ENCODE measurements at regions not wholly inside any gene's neighbourhood (a gene's known extent, or its start where the extent isn't known, plus 50 kb on each side); places are given as distances from the start of the nearest gene placed in this dataset.
"Not testable (repeated sequence)": the region's sequence is repeated elsewhere in the genome, so short reads cannot be mapped to it uniquely, and the experiment has no call there.

- H3K4me1 Mint-ChIP-seq (ENCODE audit: low read depth); H3K36me3 Mint-ChIP-seq (ENCODE audit: low read depth); H3K27ac Mint-ChIP-seq; H3K27me3 Mint-ChIP-seq (ENCODE audit: low read depth); DNase-seq (ENCODE audit: low spot score); H3K4me3 Mint-ChIP-seq (ENCODE audit: low read depth); intact Hi-C loops (cut with micrococcal nuclease): not testable (repeated sequence)
- peaks cover 34% of the 10 kb centered on the region for H3K9me3 Mint-ChIP-seq
Measured at GRCh38 chr14:37780731-37781130, 185.3 kb downstream of the TTC6 start.

DNA sequence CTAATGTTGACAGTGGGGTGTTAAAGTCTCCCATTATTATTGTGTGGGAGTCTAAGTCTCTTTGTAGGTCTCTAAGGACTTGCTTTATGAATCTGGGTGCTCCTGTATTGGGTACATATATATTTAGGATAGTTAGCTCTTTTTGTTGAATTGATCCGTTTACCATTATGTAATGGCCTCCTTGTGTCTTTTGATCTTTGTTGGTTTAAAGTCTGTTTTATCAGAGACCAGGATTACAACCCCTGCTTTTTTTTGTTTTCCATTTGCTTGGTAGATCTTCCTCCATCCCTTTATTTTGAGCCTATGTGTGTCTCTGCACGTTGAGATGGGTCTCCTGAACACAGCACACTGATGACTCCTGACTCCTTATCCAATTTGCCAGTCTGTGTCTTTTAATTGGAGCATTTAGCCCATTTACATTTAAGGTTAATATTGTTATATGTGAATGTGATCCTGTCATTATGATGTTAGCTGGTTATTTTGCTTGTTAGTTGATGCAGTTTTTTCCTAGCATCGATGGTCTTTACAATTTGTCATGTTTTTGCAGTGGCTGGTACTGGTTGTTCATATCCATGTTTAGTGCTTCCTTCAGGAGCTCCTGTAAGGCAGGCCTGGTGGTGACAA is 188.9 kb downstream of the TTC6 start:
- not testable (repeated sequence) for H3K4me3 Mint-ChIP-seq (ENCODE audit: low read depth)

GRCh38 chr14:37784827-37785223 is 189.4 kb downstream of the TTC6 start:
- H3K9me3 Mint-ChIP-seq: peaks cover 22% of the 10 kb centered on the region
- DNase-seq (ENCODE audit: low spot score); H3K4me1 Mint-ChIP-seq (ENCODE audit: low read depth); H3K27me3 Mint-ChIP-seq (ENCODE audit: low read depth); H3K36me3 Mint-ChIP-seq (ENCODE audit: low read depth); H3K4me3 Mint-ChIP-seq (ENCODE audit: low read depth); intact Hi-C loops (cut with micrococcal nuclease); H3K27ac Mint-ChIP-seq: not testable (repeated sequence)

More for the DNA sequence above, 188.9 kb downstream of the TTC6 start:
- DNase-seq (ENCODE audit: low spot score); H3K27ac Mint-ChIP-seq; H3K36me3 Mint-ChIP-seq (ENCODE audit: low read depth); intact Hi-C loops (cut with micrococcal nuclease); H3K27me3 Mint-ChIP-seq (ENCODE audit: low read depth); H3K4me1 Mint-ChIP-seq (ENCODE audit: low read depth): not testable (repeated sequence)
- peaks cover 22% of the 10 kb centered on the region for H3K9me3 Mint-ChIP-seq

GRCh38 chr14:37785298-37785697 is 189.9 kb downstream of the TTC6 start:
- H3K9me3 Mint-ChIP-seq: peaks cover 18% of the 10 kb centered on the region
- intact Hi-C loops (cut with micrococcal nuclease); H3K36me3 Mint-ChIP-seq (ENCODE audit: low read depth); DNase-seq (ENCODE audit: low spot score); H3K4me3 Mint-ChIP-seq (ENCODE audit: low read depth); H3K4me1 Mint-ChIP-seq (ENCODE audit: low read depth); H3K27ac Mint-ChIP-seq; H3K27me3 Mint-ChIP-seq (ENCODE audit: low read depth): not testable (repeated sequence)

- H3K36me3 Mint-ChIP-seq (ENCODE audit: low read depth); H3K4me1 Mint-ChIP-seq (ENCODE audit: low read depth); H3K4me3 Mint-ChIP-seq (ENCODE audit: low read depth); intact Hi-C loops (cut with micrococcal nuclease); H3K27ac Mint-ChIP-seq; DNase-seq (ENCODE audit: low spot score); H3K27me3 Mint-ChIP-seq (ENCODE audit: low read depth): not testable (repeated sequence)
- peaks cover 11% of the 10 kb centered on the region for H3K9me3 Mint-ChIP-seq
Measured at GRCh38 chr14:37786114-37786625, 190.7 kb downstream of the TTC6 start.

GRCh38 chr14:37787879-37788494 is 192.6 kb downstream of the TTC6 start:
- Mint-ChIP-seq H3K36me3 (ENCODE audit: low read depth) (no peaks in the 10 kb centered on the region), H3K27ac (no peak overlapping the region), H3K4me1 (ENCODE audit: low read depth) (no peaks in the 10 kb centered on the region), H3K4me3 (ENCODE audit: low read depth) (no peak overlapping the region), H3K9me3 (peaks cover 8% of the 10 kb centered on the region), H3K27me3 (ENCODE audit: low read depth) (no peaks in the 10 kb centered on the region)
- DNase-seq (ENCODE audit: low spot score): no peak
- intact Hi-C loops (cut with micrococcal nuclease): no loop called here

- Mint-ChIP-seq H3K4me1 (ENCODE audit: low read depth) (no peaks in the 10 kb centered on the region), H3K9me3 (no peaks in the 10 kb centered on the region), H3K27ac (no peak overlapping the region), H3K27me3 (ENCODE audit: low read depth) (no peaks in the 10 kb centered on the region), H3K4me3 (ENCODE audit: low read depth) (no peak overlapping the region), H3K36me3 (ENCODE audit: low read depth) (no peaks in the 10 kb centered on the region)
- DNase-seq (ENCODE audit: low spot score): no peak
- intact Hi-C loops (cut with micrococcal nuclease): no loop called here
Measured at GRCh38 chr14:37791384-37792036, 196.1 kb downstream of the TTC6 start.

- no peaks in the 10 kb centered on the region for H3K27me3 Mint-ChIP-seq (ENCODE audit: low read depth)
- H3K9me3 Mint-ChIP-seq: no peaks in the 10 kb centered on the region
- no peak overlapping the region for H3K4me3 Mint-ChIP-seq (ENCODE audit: low read depth)
- no peaks in the 10 kb centered on the region for H3K36me3 Mint-ChIP-seq (ENCODE audit: low read depth)
- H3K27ac Mint-ChIP-seq: no peak overlapping the region
- no peaks in the 10 kb centered on the region for H3K4me1 Mint-ChIP-seq (ENCODE audit: low read depth)
- intact Hi-C loops (cut with micrococcal nuclease): no loop called here
- no peak for DNase-seq (ENCODE audit: low spot score)
Measured at GRCh38 chr14:37792124-37792523, 196.7 kb downstream of the TTC6 start.

DNA sequence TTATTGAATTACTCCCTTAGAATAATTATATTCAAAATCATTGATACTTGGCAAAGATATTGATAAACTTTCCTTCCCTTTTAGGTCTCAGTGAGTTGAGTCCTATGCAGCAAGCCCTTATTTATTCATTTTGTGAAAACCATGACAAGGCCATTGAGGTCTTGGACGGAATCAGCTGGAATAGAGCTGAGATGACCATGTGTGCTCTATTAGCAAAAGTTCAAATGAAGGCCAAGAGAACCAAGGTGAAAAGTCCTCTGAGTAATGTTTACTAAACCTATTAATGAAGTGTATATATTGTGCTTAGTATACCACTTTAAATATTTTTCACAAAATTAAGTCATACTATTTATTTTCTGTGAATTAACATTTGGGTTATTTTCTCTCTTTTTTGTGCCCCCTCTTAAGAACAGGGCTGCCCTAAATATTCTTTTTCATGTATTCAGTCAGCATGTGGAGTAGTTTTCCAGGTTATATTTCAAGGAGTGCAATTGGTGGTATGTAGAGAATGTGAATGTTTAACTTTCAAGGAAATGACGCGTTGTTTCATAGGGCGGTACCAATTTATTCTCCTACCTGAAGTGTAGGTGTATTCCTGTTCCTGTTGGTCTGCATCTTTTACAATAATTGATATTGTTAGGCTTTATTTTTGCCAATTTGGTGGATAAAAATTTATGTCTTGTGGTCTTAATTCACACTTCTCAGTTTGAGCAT is 201.4 kb downstream of the TTC6 start:
- H3K4me3 Mint-ChIP-seq (ENCODE audit: low read depth): no peak overlapping the region
- H3K4me1 Mint-ChIP-seq (ENCODE audit: low read depth): no peaks in the 10 kb centered on the region
- no peaks in the 10 kb centered on the region for H3K36me3 Mint-ChIP-seq (ENCODE audit: low read depth)
- DNase-seq (ENCODE audit: low spot score): no peak
- intact Hi-C loops (cut with micrococcal nuclease): no loop called here
- H3K9me3 Mint-ChIP-seq: no peaks in the 10 kb centered on the region
- no peak overlapping the region for H3K27ac Mint-ChIP-seq
- H3K27me3 Mint-ChIP-seq (ENCODE audit: low read depth): no peaks in the 10 kb centered on the region

DNA sequence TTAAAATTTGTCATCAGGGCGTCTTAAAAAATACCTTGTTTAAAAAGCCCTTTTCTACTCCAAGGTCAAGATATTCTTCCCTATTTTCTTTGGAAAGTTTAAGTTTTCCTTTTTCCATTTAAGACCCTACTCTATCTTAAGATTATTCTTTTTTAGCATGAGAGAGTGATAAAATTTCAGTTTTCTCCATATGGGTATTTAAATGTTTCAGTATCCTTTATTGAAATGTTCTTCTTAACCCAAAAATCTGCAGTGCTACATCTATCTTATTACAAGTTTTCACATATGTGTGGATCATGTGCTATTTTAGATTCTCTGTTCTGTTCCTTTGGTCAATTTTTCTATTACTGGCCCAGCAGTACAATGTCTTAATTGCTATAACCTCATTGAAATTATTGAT is 202.2 kb downstream of the TTC6 start:
- DNase-seq (ENCODE audit: low spot score): no peak
- H3K36me3 Mint-ChIP-seq (ENCODE audit: low read depth): no peaks in the 10 kb centered on the region
- no peaks in the 10 kb centered on the region for H3K4me1 Mint-ChIP-seq (ENCODE audit: low read depth)
- H3K27ac Mint-ChIP-seq: no peak overlapping the region
- no peaks in the 10 kb centered on the region for H3K9me3 Mint-ChIP-seq
- H3K4me3 Mint-ChIP-seq (ENCODE audit: low read depth): no peak overlapping the region
- intact Hi-C loops (cut with micrococcal nuclease): no loop called here
- H3K27me3 Mint-ChIP-seq (ENCODE audit: low read depth): no peaks in the 10 kb centered on the region

DNA sequence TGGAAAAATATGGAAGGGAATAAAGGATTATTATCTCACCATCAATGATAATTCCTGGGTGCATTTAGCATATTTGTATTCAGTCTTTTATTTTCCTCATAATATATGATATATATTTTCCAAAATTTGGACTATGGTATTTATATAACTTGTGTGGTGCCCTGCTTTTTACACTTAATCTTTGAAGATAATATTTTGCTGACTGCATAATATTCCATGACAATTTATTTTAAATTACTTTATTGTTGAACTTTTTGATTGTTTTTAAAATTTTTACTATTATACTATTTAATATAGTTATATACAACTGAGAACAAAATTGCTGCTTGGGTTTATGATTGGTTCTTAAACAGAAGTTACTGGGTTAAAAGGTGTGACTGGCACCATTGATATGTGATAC is 212.3 kb downstream of the TTC6 start:
- Mint-ChIP-seq H3K36me3 (ENCODE audit: low read depth) (no peaks in the 10 kb centered on the region), H3K27ac (no peak overlapping the region), H3K9me3 (no peaks in the 10 kb centered on the region), H3K4me3 (ENCODE audit: low read depth) (no peak overlapping the region), H3K4me1 (ENCODE audit: low read depth) (no peaks in the 10 kb centered on the region), H3K27me3 (ENCODE audit: low read depth) (no peaks in the 10 kb centered on the region)
- no peak for DNase-seq (ENCODE audit: low spot score)
- intact Hi-C loops (cut with micrococcal nuclease): no loop called here

- DNase-seq (ENCODE audit: low spot score): no peak
- Mint-ChIP-seq H3K27ac (no peak overlapping the region), H3K27me3 (ENCODE audit: low read depth) (no peaks in the 10 kb centered on the region), H3K9me3 (no peaks in the 10 kb centered on the region), H3K36me3 (ENCODE audit: low read depth) (no peaks in the 10 kb centered on the region), H3K4me1 (ENCODE audit: low read depth) (no peaks in the 10 kb centered on the region), H3K4me3 (ENCODE audit: low read depth) (no peak overlapping the region)
- intact Hi-C loops (cut with micrococcal nuclease): no loop called here
Measured at GRCh38 chr14:37810094-37810801, 214.8 kb downstream of the TTC6 start.
